GM21390 (cell line): ENCODE measurements at regions not wholly inside any gene's neighbourhood (a gene's known extent, or its start where the extent isn't known, plus 50 kb on each side); places are given as distances from the start of the nearest gene placed in this dataset.

Experiments
- ATAC-seq: cut with Tn5 transposase; IDR thresholded peaks from one replicate; pipeline ENCODE4 v1.9.1; 2021; ENCODE audit not compliant: unreplicated experiment

DNA sequence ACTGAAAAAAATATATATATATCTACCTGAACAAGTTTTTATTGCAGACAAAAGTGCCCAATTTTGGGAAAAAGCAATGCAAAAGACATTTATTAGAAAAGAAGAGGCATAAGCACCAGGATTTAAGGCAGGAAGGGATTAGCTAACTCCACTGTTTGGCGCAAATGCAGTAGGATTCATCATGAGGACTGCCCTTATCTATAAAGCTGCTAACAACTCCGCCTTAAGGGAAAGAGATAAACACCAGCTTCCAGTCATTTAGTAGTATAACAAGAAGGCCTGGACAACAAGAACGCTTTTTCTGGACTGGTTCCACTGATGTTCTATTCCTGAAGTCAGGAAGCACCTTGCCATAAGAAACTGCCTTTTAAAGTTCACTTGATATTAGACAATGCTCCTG, 52.9 kb upstream of the FSHR start:
- no peak for ATAC-seq
